HepG2 (cell line): ENCODE measurements at regions not wholly inside any gene's neighbourhood (a gene's known extent, or its start where the extent isn't known, plus 50 kb on each side); places are given as distances from the start of the nearest gene placed in this dataset.
A peak's percentile ranks its signal among the peaks of the same experiment; 100 is the strongest.

ENCODE experiments used
- AKNA ChIP-seq: sonication (generic); formaldehyde crosslinking; IDR thresholded peaks from 2 replicates; pipeline ENCODE4 v1.4.0; 2020; ENCODE audit warnings: missing genetic modification reagents, borderline replicate concordance
- ETV5 ChIP-seq: IDR thresholded peaks from 2 replicates; pipeline ENCODE4 v1.6.1; 2018; ENCODE audit warnings: missing biosample characterization, missing genetic modification reagents, inconsistent platforms, borderline replicate concordance
- FOXP1 ChIP-seq, 2 experiments: fragments of 450-650 bp in 1 of 2; IDR thresholded peaks; 2 replicates each; pipeline ENCODE4 v1.6.1; 2017 to 2018; ENCODE audit warnings: antibody characterized with exemption in 1 of 2
- HIVEP1 ChIP-seq: sonication (generic); formaldehyde crosslinking; IDR thresholded peaks from 2 replicates; pipeline ENCODE4 v1.4.0; 2020; ENCODE audit warnings: mild to moderate bottlenecking, missing genetic modification reagents
- HNF1A ChIP-seq, 2 experiments: sonication (generic) in 1 of 2; formaldehyde crosslinking in 1 of 2; IDR thresholded peaks; 2 replicates each; pipeline versions ENCODE4 v1.4.0 to v1.6.1; 2016 to 2020; ENCODE audit warnings: borderline replicate concordance in 1 of 2, low read depth in 1 of 2, mild to moderate bottlenecking in 1 of 2, missing genetic modification reagents in 1 of 2
- HNRNPLL ChIP-seq: fragments of 200-400 bp; formaldehyde crosslinking; IDR thresholded peaks from 2 replicates; pipeline ENCODE4 v1.6.1; 2017; ENCODE audit warnings: mild to moderate bottlenecking, low read depth, low read length; ENCODE audit not compliant: poor library complexity, severe bottlenecking
- IRX3 ChIP-seq: sonication (generic); formaldehyde crosslinking; IDR thresholded peaks from 2 replicates; pipeline ENCODE4 v1.8.1; 2023; ENCODE audit warnings: mild to moderate bottlenecking, low read depth, missing genetic modification reagents, borderline replicate concordance
- MYC ChIP-seq: sonication (generic); formaldehyde crosslinking; IDR thresholded peaks from 2 replicates; pipeline ENCODE4 v1.9.0; 2021; ENCODE audit warnings: missing genetic modification reagents, borderline replicate concordance
- POGK ChIP-seq: sonication (generic); formaldehyde crosslinking; conservative IDR thresholded peaks from 2 replicates; pipeline ENCODE4 v1.8.0; 2022; ENCODE audit warnings: mild to moderate bottlenecking, moderate library complexity, missing genetic modification reagents
- ZFP36L2 ChIP-seq: sonication (generic); formaldehyde crosslinking; IDR thresholded peaks from 2 replicates; pipeline ENCODE4 v1.4.0; 2020; ENCODE audit warnings: missing genetic modification reagents
- ZNF773 ChIP-seq: sonication (generic); formaldehyde crosslinking; IDR thresholded peaks from 2 replicates; pipeline ENCODE4 v1.4.0; 2020; ENCODE audit warnings: missing genetic modification reagents, borderline replicate concordance
- TF ChIP-seq, protein P1 (sequence below): sonication (generic); formaldehyde crosslinking; IDR thresholded peaks from 2 replicates; pipeline ENCODE4 v1.5.0; 2020; ENCODE audit warnings: missing genetic modification reagents, mild to moderate bottlenecking, borderline replicate concordance

GRCh38 chr14:61102549-61103466 lies 121.8 kb downstream of the SLC38A6 start (continued):
- TF ChIP-seq HNF1A (IDR thresholded peaks at IDR 0.05; ENCODE audit: low read depth): peak; percentile 71
- peak; percentile 89 for TF ChIP-seq HNF1A (CRISPR knock-in tag; IDR thresholded peaks at IDR 0.05; ENCODE audit: borderline replicate concordance)
- TF ChIP-seq ZFP36L2: no peak
- no peak for TF ChIP-seq AKNA
- TF ChIP-seq, protein P1, sequence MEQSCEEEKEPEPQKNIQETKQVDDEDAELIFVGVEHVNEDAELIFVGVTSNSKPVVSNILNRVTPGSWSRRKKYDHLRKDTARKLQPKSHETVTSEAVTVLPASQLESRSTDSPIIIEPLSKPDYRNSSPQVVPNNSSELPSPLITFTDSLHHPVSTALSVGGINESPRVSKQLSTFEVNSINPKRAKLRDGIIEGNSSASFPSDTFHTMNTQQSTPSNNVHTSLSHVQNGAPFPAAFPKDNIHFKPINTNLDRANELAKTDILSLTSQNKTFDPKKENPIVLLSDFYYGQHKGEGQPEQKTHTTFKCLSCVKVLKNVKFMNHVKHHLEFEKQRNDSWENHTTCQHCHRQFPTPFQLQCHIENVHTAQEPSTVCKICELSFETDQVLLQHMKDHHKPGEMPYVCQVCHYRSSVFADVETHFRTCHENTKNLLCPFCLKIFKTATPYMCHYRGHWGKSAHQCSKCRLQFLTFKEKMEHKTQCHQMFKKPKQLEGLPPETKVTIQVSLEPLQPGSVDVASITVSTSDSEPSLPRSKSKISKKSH (CRISPR knock-in tag): no peak
- peak; percentile 50; the same call in 1 of the 2 replicates for TF ChIP-seq MYC (CRISPR knock-in tag)
- TF ChIP-seq HNRNPLL: no peak
- TF ChIP-seq FOXP1 (IDR thresholded peaks at IDR 0.05): peak; percentile 91
- peak; percentile 99 for TF ChIP-seq FOXP1 (CRISPR knock-in tag; IDR thresholded peaks at IDR 0.05)
- TF ChIP-seq IRX3 (CRISPR knock-in tag): no peak
- TF ChIP-seq ETV5: peak; percentile 62
- TF ChIP-seq HIVEP1 (CRISPR knock-in tag): 0 out of 2 replicates have a peak, but pooled peaks have one; percentile 32
- TF ChIP-seq ZNF773: no peak; the same call in 1 of the 2 replicates
- TF ChIP-seq POGK (CRISPR knock-in tag): peak; percentile 80
